ENCODE measurements at regions not wholly inside any gene's neighbourhood (a gene's known extent, or its start where the extent isn't known, plus 50 kb on each side); places are given as distances from the start of the nearest gene placed in this dataset.

- BruUV-seq (replicated peaks), result no TSS peak
- Mint-ChIP-seq H3K27me3 (ENCODE audit: insufficient read depth, unreplicated experiment) (no peaks in the 10 kb centered on the region), H3K4me1 (ENCODE audit: insufficient read depth, unreplicated experiment) (peaks cover 6% of the 10 kb centered on the region), H3K27ac (ENCODE audit: low read depth, unreplicated experiment) (no peak overlapping the region), H3K4me3 (ENCODE audit: unreplicated experiment) (no peak overlapping the region), H3K36me3 (ENCODE audit: insufficient read depth, unreplicated experiment) (no peaks in the 10 kb centered on the region), H3K9me3 (ENCODE audit: unreplicated experiment) (no peaks in the 10 kb centered on the region)
- ChIA-PET CTCF (interaction anchor here (0.7 to 2.8 kb wide), 4 partner anchors 12 to 546 kb away, joined by 3 to 7 read pairs (median 5); no protein-coding TSS in a partner anchor), POLR2A (no interaction called here)
- no peak for DNase-seq (ENCODE audit: unreplicated experiment)
- intact Hi-C loops (cut with micrococcal nuclease), result no loop called here
- TF ChIP-seq CTCF (IDR thresholded peaks at IDR 0.05; ENCODE audit: unreplicated experiment), result no peak
Observed at GRCh38 chr4:123114915-123115756, 192.7 kb upstream of the NUDT6 start.

- Mint-ChIP-seq H3K4me1 (ENCODE audit: insufficient read depth, unreplicated experiment) (peaks cover 6% of the 10 kb centered on the region), H3K27me3 (ENCODE audit: insufficient read depth, unreplicated experiment) (no peaks in the 10 kb centered on the region), H3K36me3 (ENCODE audit: insufficient read depth, unreplicated experiment) (no peaks in the 10 kb centered on the region), H3K4me3 (ENCODE audit: unreplicated experiment) (no peak overlapping the region), H3K27ac (ENCODE audit: low read depth, unreplicated experiment) (no peak overlapping the region), H3K9me3 (ENCODE audit: unreplicated experiment) (no peaks in the 10 kb centered on the region)
- TF ChIP-seq CTCF (IDR thresholded peaks at IDR 0.05; ENCODE audit: unreplicated experiment), result no peak
- BruUV-seq (replicated peaks), result no TSS peak
- CTCF ChIA-PET, result interaction anchor here (0.6 to 1.7 kb wide), 4 partner anchors 10 to 579 kb away, joined by 3 to 7 read pairs (median 3); no protein-coding TSS in a partner anchor
- intact Hi-C loops (cut with micrococcal nuclease), result no loop called here
- POLR2A ChIA-PET, result interaction anchor here (0.6 to 0.7 kb wide), 2 partner anchors 423 to 718 kb away, joined by 3 read pairs; no protein-coding TSS in a partner anchor
- no peak for DNase-seq (ENCODE audit: unreplicated experiment)
Observed at GRCh38 chr4:123116412-123116811, 194.0 kb upstream of the NUDT6 start.

- intact Hi-C loops (cut with micrococcal nuclease), result no loop called here
- no peak for TF ChIP-seq CTCF (IDR thresholded peaks at IDR 0.05; ENCODE audit: unreplicated experiment)
- POLR2A ChIA-PET, result interaction anchor here (0.6 to 1.3 kb wide), 5 partner anchors 34 to 1981 kb away, joined by 3 read pairs; partner anchors contain the start of gene SPRY1
- Mint-ChIP-seq H3K4me3 (ENCODE audit: unreplicated experiment) (no peak overlapping the region), H3K36me3 (ENCODE audit: insufficient read depth, unreplicated experiment) (no peaks in the 10 kb centered on the region), H3K9me3 (ENCODE audit: unreplicated experiment) (no peaks in the 10 kb centered on the region), H3K27ac (ENCODE audit: low read depth, unreplicated experiment) (peak overlapping the region; percentile 25), H3K4me1 (ENCODE audit: insufficient read depth, unreplicated experiment) (peaks cover 6% of the 10 kb centered on the region), H3K27me3 (ENCODE audit: insufficient read depth, unreplicated experiment) (no peaks in the 10 kb centered on the region)
- BruUV-seq (replicated peaks), result no TSS peak
- CTCF ChIA-PET, result interaction anchor here (0.6 to 1.2 kb wide), 3 partner anchors 17 to 717 kb away, joined by 3 read pairs; no protein-coding TSS in a partner anchor
- DNase-seq (ENCODE audit: unreplicated experiment), result peak; percentile 61
Observed at GRCh38 chr4:123120473-123120872, 198.1 kb upstream of the NUDT6 start.

DNA sequence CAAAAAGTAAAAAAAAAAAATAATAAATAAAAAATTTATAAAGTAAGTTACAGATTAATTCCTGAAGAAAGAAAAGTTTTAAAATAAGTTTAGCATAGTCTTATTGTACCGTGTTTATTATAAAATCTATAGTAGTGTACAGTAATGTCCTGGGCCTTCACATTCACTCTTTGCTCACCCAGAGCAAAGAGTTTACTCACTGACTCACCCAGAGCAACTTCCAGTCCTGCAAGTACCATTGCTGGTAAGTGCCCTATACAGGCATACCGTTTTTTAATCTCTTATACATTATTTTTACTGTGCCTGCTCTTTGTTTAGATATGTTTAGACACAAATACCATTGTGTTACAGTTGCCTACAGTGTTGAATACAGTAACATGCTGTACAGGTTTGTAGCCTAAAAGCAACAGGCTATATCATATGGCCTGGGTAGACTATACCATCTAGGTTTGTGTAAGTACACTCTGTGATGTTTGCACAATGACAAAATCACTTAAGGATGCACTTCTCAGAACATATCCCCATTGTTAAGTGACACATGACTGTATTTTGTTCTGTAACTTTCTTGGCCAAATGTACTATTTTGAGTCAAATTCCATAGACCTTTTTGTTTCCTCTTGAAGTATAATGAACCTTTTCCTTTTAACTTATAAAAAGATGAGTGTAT is 199.0 kb upstream of the NUDT6 start:
- POLR2A ChIA-PET, result interaction anchor here (0.6 to 1.0 kb wide), 3 partner anchors 35 to 495 kb away, joined by 3 read pairs; partner anchors contain the start of gene SPRY1
- DNase-seq (ENCODE audit: unreplicated experiment), result peak; percentile 45
- H3K4me1 Mint-ChIP-seq (ENCODE audit: insufficient read depth, unreplicated experiment), result peaks cover 4% of the 10 kb centered on the region
- no peaks in the 10 kb centered on the region for H3K9me3 Mint-ChIP-seq (ENCODE audit: unreplicated experiment)
- H3K4me3 Mint-ChIP-seq (ENCODE audit: unreplicated experiment), result no peak overlapping the region
- intact Hi-C loops (cut with micrococcal nuclease), result no loop called here
- CTCF ChIA-PET, result interaction anchor here (1.2 kb wide), 1 partner anchor 228 kb away, joined by 3 read pairs; no protein-coding TSS in a partner anchor
- H3K27me3 Mint-ChIP-seq (ENCODE audit: insufficient read depth, unreplicated experiment), result no peaks in the 10 kb centered on the region
- BruUV-seq (replicated peaks), result no TSS peak
- TF ChIP-seq CTCF (IDR thresholded peaks at IDR 0.05; ENCODE audit: unreplicated experiment), result no peak
- H3K36me3 Mint-ChIP-seq (ENCODE audit: insufficient read depth, unreplicated experiment), result no peaks in the 10 kb centered on the region
- peak overlapping the region; percentile 25 for H3K27ac Mint-ChIP-seq (ENCODE audit: low read depth, unreplicated experiment)

Measured in MCF 10A (cell line).